Fibroblast of the aortic adventitia (primary cell): ENCODE measurements at regions not wholly inside any gene's neighbourhood (a gene's known extent, or its start where the extent isn't known, plus 50 kb on each side); places are given as distances from the start of the nearest gene placed in this dataset.

Source experiments
- DNase-seq: peaks from one replicate; pipeline ENCODE4 v3.0.0-alpha.2; 2010; ENCODE audit warnings: low read depth
- H3K4me3 ChIP-seq: 2 replicates; pipeline ENCODE4 v1.5.1; 2011; ENCODE audit warnings: low read depth, mild to moderate bottlenecking, control low read depth, low read length, moderate library complexity
- CTCF ChIP-seq: IDR thresholded peaks from 2 replicates; pipeline ENCODE4 v1.5.1; 2011; ENCODE audit warnings: mild to moderate bottlenecking, low read length, control low read depth, inconsistent platforms; ENCODE audit not compliant: insufficient read depth

DNA sequence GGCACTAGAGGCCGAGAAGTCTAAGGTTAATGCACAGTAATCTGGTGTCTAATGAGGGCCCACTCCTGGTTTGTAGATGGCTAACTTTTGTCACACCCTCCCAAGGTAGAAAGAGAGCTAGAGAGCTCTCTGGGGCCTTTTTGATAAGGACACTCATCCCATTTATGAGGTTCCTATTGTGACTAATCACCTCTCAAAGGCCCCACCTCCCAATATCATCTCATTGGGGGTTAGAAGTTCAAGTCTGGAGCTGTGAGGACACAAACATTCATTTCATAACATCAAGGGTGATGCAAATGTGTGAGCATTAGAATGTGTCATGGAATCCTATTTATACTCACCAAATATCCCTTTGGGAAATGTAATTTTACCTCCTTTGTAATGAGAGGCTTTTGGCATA is 79.2 kb upstream of the SLC10A2 start:
- H3K4me3 ChIP-seq: no peak overlapping the region
- no peak for TF ChIP-seq CTCF
- no peak for DNase-seq

- no peak for DNase-seq
- H3K4me3 ChIP-seq: no peak overlapping the region
- no peak for TF ChIP-seq CTCF
Observed at GRCh38 chr13:103143432-103143831, 77.2 kb upstream of the SLC10A2 start.

- H3K4me3 ChIP-seq: no peak overlapping the region
- no peak for TF ChIP-seq CTCF
- DNase-seq: no peak
Observed at GRCh38 chr13:103142151-103142550, 75.9 kb upstream of the SLC10A2 start.

DNA sequence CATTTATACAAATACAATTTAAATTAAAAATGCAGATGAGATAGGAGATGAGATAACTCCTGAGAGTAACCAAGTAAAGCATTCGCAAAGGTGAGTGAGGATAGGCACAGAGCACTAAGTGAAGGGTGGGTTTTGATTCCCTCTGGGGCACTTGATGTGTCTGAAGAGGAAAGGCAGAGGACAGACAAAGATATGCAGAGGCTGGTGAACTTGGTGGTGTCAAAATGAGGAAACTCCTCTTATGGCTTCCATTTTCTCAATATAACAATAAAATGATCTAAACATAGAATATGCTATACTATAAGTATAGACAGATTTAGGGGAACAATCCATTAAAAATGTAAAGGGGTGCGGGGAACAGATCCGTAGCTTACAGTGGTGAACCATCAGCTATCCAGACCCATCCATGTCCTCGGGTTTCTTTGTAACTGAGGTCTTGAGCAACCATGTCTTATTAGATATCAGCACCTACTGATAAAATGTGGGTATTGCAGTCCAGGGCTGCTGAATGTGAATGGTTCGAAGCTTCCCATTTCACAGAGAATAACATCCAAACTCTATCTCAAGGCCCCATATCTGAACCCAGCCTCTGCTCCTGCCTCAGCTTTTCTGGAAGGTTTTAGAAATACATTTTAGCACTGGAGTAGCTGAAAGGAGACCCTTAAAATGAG is 73.9 kb upstream of the SLC10A2 start:
- H3K4me3 ChIP-seq: no peak overlapping the region
- DNase-seq: no peak
- TF ChIP-seq CTCF: peak; percentile 3

DNA sequence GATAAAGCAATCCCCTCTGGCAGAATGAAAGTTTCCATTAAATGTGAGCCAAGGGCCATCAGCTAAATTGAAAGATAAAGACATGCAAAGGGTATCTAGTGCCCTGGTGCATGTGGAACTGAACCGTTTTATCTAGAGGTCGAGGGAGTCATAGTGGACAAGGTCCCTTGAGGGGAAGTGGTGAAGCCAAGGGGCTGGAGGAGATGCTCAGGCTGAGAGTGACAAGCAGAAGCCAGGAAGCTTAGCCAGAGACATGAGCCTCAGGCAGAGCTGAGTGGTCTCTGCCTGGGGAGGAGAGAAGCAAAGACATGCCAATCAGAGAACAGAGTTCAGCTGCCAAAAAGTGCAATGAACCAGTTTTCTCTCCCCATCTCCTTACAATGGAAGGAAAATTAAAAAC is 68.1 kb upstream of the SLC10A2 start:
- TF ChIP-seq CTCF: no peak
- H3K4me3 ChIP-seq: no peak overlapping the region
- no peak for DNase-seq

DNA sequence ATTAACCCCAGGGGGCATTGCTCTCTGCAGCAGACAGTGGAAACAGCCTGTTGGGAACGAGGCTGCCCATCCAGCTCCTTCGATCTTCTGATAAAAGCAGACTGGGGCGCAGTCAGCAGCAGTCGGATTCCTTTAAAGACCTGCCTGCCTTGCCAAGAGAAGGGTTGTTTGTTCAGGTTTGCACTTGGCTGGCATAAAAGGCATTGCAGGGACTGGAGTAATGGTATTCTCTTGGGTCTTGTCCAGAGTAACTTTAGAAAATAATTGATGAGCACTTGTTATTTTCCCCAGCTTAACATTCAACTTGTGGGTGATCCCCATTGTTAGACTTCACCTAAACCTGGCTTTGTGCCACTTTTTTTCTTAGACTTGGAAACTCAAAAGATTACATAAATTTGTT is 67.3 kb upstream of the SLC10A2 start:
- H3K4me3 ChIP-seq: no peak overlapping the region
- TF ChIP-seq CTCF: no peak
- no peak for DNase-seq

- H3K4me3 ChIP-seq: no peak overlapping the region
- no peak for TF ChIP-seq CTCF
- DNase-seq: no peak
Observed at GRCh38 chr13:103130681-103131210, 64.5 kb upstream of the SLC10A2 start.
